OCI-LY1 (cell line): ENCODE measurements at regions not wholly inside any gene's neighbourhood (a gene's known extent, or its start where the extent isn't known, plus 50 kb on each side); places are given as distances from the start of the nearest gene placed in this dataset.

ENCODE experiments used
- H2AFZ ChIP-seq: fragments of 200-600 bp; sonication (generic), shearing (Covaris generic); 2 replicates; pipeline ENCODE4 v1.6.0; 2014; ENCODE audit warnings: antibody characterized with exemption, mild to moderate bottlenecking, low read length
- H3F3A ChIP-seq: fragments of 200-600 bp; sonication (generic), shearing (Covaris generic); 2 replicates; pipeline ENCODE4 v1.6.0; 2014; ENCODE audit warnings: mild to moderate bottlenecking, antibody characterized with exemption, low read length, moderate library complexity; ENCODE audit not compliant: insufficient read depth
- H3K27ac ChIP-seq: fragments of 200-600 bp; sonication (generic); 2 replicates; pipeline ENCODE4 v1.5.1; 2014; ENCODE audit warnings: low read length, mixed run types, mild to moderate bottlenecking, low read depth; ENCODE audit not compliant: poor library complexity, severe bottlenecking
- H3K27me3 ChIP-seq: fragments of 200-600 bp; sonication (generic); 2 replicates; pipeline ENCODE4 v1.6.0; 2014; ENCODE audit warnings: antibody characterized with exemption, mild to moderate bottlenecking, low read length, moderate library complexity; ENCODE audit not compliant: insufficient read depth
- H3K36me3 ChIP-seq: fragments of 200-600 bp; sonication (generic); 2 replicates; pipeline ENCODE4 v1.6.1; 2014; ENCODE audit warnings: mild to moderate bottlenecking, antibody characterized with exemption, low read length, moderate library complexity, mixed read lengths; ENCODE audit not compliant: insufficient read depth
- H3K4me1 ChIP-seq: fragments of 200-600 bp; sonication (generic); 2 replicates; pipeline ENCODE4 v1.5.1; 2014; ENCODE audit warnings: mild to moderate bottlenecking, low read length, moderate library complexity; ENCODE audit not compliant: insufficient read depth, severe bottlenecking
- H3K4me2 ChIP-seq: fragments of 200-600 bp; sonication (generic), shearing (Covaris generic); 2 replicates; pipeline ENCODE4 v1.6.1; 2014; ENCODE audit warnings: low read length
- H3K4me3 ChIP-seq: fragments of 200-600 bp; sonication (generic); 2 replicates; pipeline ENCODE4 v1.5.1; 2014; ENCODE audit warnings: low read length, low read depth, mild to moderate bottlenecking, mixed read lengths; ENCODE audit not compliant: poor library complexity, severe bottlenecking
- H3K79me2 ChIP-seq: fragments of 200-600 bp; shearing (Covaris generic); 2 replicates; pipeline ENCODE4 v1.6.1; 2016; ENCODE audit warnings: mixed run types, low read length, mixed read lengths; ENCODE audit not compliant: insufficient read depth
- H3K9ac ChIP-seq: fragments of 200-600 bp; sonication (generic), shearing (Covaris generic); 2 replicates; pipeline ENCODE4 v1.6.1; 2014; ENCODE audit warnings: mild to moderate bottlenecking, low read length, mixed read lengths
- H3K9me2 ChIP-seq: fragments of 200-600 bp; sonication (generic), shearing (Covaris generic); 2 replicates; pipeline ENCODE4 v1.6.1; 2014; ENCODE audit warnings: low read depth, mild to moderate bottlenecking, low read length, mixed read lengths
- H3K9me3 ChIP-seq: fragments of 200-600 bp; shearing (Covaris generic); 2 replicates; pipeline ENCODE4 v1.6.1; 2014; ENCODE audit warnings: low read length, mixed read lengths
- H4K20me1 ChIP-seq: fragments of 200-600 bp; sonication (generic), shearing (Covaris generic); 2 replicates; pipeline ENCODE4 v1.6.0; 2016; ENCODE audit warnings: mild to moderate bottlenecking, low read length; ENCODE audit not compliant: insufficient read depth
- EZH2 ChIP-seq: fragments of 200-600 bp; sonication (generic), shearing (Covaris generic); IDR thresholded peaks from 2 replicates; pipeline ENCODE4 v1.8.0; 2017; ENCODE audit warnings: borderline replicate concordance, mixed run types, mild to moderate bottlenecking, antibody characterized with exemption, low read length, moderate library complexity, mixed read lengths
- TF ChIP-seq, protein P1 (sequence below): fragments of 200-600 bp; sonication (generic), shearing (Covaris generic); IDR thresholded peaks from 2 replicates; pipeline ENCODE4 v1.5.1; 2017; ENCODE audit warnings: mild to moderate bottlenecking, antibody characterized with exemption, low read length, moderate library complexity, mixed read lengths

DNA sequence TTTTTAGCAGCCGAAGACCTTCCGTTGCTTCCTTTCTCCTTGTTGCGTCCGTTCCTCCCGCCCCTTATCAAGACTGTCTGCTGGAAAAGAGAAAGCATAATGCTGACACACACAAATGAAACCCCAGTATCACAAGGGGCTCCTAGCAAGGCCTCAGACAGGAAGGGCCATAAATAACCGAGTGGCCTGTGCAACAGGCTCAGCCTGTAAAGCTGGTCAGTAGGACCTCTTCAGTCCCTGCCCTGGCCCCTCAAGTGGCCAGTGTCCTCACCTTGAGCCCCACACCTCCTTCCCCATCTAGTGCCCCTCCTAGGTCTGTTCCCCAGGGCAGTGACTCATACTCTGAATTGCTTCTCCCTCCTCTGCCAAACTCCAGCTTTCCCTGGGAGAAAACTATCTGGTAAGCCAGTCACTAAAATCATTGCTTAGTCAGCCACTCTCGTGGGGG is 174.6 kb upstream of the IL12B start:
- no peaks in the 10 kb centered on the region for H3K4me1 ChIP-seq
- no peaks in the 10 kb centered on the region for H3K79me2 ChIP-seq
- H2AFZ ChIP-seq = no peak overlapping the region
- no peaks in the 10 kb centered on the region for H3F3A ChIP-seq
- no peaks in the 10 kb centered on the region for H4K20me1 ChIP-seq
- H3K27ac ChIP-seq = no peak overlapping the region
- H3K9ac ChIP-seq = no peak overlapping the region
- no peak overlapping the region for H3K4me2 ChIP-seq
- H3K36me3 ChIP-seq = no peaks in the 10 kb centered on the region
- no peaks in the 10 kb centered on the region for H3K27me3 ChIP-seq
- H3K9me3 ChIP-seq = no peaks in the 10 kb centered on the region
- no peak overlapping the region for H3K4me3 ChIP-seq
- no peaks in the 10 kb centered on the region for H3K9me2 ChIP-seq
- TF ChIP-seq, protein P1, sequence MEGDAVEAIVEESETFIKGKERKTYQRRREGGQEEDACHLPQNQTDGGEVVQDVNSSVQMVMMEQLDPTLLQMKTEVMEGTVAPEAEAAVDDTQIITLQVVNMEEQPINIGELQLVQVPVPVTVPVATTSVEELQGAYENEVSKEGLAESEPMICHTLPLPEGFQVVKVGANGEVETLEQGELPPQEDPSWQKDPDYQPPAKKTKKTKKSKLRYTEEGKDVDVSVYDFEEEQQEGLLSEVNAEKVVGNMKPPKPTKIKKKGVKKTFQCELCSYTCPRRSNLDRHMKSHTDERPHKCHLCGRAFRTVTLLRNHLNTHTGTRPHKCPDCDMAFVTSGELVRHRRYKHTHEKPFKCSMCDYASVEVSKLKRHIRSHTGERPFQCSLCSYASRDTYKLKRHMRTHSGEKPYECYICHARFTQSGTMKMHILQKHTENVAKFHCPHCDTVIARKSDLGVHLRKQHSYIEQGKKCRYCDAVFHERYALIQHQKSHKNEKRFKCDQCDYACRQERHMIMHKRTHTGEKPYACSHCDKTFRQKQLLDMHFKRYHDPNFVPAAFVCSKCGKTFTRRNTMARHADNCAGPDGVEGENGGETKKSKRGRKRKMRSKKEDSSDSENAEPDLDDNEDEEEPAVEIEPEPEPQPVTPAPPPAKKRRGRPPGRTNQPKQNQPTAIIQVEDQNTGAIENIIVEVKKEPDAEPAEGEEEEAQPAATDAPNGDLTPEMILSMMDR = no peak
- no peak for TF ChIP-seq EZH2

DNA sequence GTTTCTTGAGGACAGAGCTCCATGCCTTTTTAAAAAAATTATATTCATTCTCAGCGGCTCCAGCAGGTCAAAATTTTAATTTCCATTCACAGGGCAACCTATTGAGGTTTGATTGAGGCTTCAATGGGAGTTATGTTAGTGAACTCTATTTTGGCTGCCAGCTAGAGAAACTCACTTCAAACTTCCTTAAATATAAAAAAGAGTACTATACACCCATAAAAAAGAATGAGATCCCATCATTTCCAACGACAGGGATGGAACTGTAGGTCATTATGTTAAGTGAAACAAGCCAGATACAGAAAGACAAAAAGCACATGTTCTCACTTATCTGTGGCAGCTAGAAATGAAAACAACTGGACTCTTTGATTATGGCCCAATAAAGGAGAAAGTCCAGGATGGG is 176.8 kb upstream of the IL12B start:
- no peak overlapping the region for H3K4me2 ChIP-seq
- H3K9ac ChIP-seq = no peak overlapping the region
- H3K4me1 ChIP-seq = no peaks in the 10 kb centered on the region
- H3K27me3 ChIP-seq = no peaks in the 10 kb centered on the region
- no peak overlapping the region for H3K4me3 ChIP-seq
- TF ChIP-seq EZH2 = no peak
- TF ChIP-seq, protein P1 = no peak
- no peaks in the 10 kb centered on the region for H3K79me2 ChIP-seq
- no peak overlapping the region for H3K27ac ChIP-seq
- no peaks in the 10 kb centered on the region for H3F3A ChIP-seq
- no peaks in the 10 kb centered on the region for H3K9me2 ChIP-seq
- H3K36me3 ChIP-seq = no peaks in the 10 kb centered on the region
- H2AFZ ChIP-seq = no peak overlapping the region
- H3K9me3 ChIP-seq = no peaks in the 10 kb centered on the region
- no peaks in the 10 kb centered on the region for H4K20me1 ChIP-seq

DNA sequence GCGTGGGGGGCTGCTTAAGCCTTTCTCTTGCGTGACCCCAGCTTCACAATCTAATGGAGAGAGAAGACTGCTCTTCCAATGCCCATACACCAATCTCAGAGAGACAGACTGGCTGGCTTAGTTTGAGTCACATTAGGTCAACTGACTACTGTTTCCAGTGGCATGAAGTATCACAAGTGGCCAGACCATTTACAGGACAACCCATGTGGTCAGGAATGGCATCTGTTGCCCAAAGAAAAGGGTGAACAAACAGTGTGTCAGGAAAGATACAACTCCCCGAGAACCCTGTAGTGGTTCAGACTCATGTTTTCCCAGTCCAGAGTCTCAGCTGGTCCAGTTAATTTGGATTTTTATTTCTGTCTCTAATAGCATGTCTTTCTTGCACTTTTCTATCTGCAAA is 177.4 kb upstream of the IL12B start:
- Histone ChIP-seq H2AFZ (no peak overlapping the region), H3K9me3 (no peaks in the 10 kb centered on the region), H3K27me3 (no peaks in the 10 kb centered on the region), H3K79me2 (no peaks in the 10 kb centered on the region), H3K9ac (no peak overlapping the region), H3K36me3 (no peaks in the 10 kb centered on the region), H3K9me2 (no peaks in the 10 kb centered on the region), H4K20me1 (no peaks in the 10 kb centered on the region), H3F3A (no peaks in the 10 kb centered on the region), H3K27ac (no peak overlapping the region), H3K4me1 (no peaks in the 10 kb centered on the region), H3K4me3 (no peak overlapping the region), H3K4me2 (no peak overlapping the region)
- TF ChIP-seq EZH2 = no peak
- TF ChIP-seq, protein P1 = no peak
